ENCODE measurements at regions not wholly inside any gene's neighbourhood (a gene's known extent, or its start where the extent isn't known, plus 50 kb on each side); places are given as distances from the start of the nearest gene placed in this dataset.

DNA sequence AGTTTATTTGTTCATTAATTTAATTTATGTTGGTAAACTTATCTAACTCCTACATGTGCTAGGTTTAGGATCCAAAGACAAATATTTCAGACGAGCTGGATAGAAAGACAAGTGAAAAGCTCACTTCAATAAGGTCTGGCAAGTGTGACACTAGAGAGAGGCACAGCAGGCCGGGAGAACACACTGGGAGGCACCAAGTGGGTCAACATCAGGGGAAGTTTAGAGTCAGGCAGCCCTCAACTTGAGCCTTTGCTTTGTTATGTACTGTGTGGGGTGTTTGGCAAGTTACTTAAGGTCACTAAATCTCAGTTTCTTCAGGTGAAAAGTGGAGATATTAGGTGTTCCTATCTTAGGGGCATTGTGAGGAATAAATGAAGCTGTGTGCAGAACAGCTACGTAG is 214.4 kb downstream of the PCSK1 start:
- Histone ChIP-seq H3K9me3 (ENCODE audit: control insufficient read depth, low read length) (no peaks in the 10 kb centered on the region), H2AFZ (no peak overlapping the region), H3K4me2 (ENCODE audit: low read length) (no peak overlapping the region), H3K4me1 (no peaks in the 10 kb centered on the region), H3K79me2 (no peaks in the 10 kb centered on the region), H3K36me3 (ENCODE audit: control insufficient read depth, insufficient read depth, low read length) (no peaks in the 10 kb centered on the region), H3K4me3 (ENCODE audit: low read depth, low read length) (no peak overlapping the region), H3K27ac (no peak overlapping the region), H3K27me3 (ENCODE audit: control insufficient read depth, insufficient read depth, low read length) (no peaks in the 10 kb centered on the region), H3K9ac (no peak overlapping the region)
- TF ChIP-seq, protein P1, sequence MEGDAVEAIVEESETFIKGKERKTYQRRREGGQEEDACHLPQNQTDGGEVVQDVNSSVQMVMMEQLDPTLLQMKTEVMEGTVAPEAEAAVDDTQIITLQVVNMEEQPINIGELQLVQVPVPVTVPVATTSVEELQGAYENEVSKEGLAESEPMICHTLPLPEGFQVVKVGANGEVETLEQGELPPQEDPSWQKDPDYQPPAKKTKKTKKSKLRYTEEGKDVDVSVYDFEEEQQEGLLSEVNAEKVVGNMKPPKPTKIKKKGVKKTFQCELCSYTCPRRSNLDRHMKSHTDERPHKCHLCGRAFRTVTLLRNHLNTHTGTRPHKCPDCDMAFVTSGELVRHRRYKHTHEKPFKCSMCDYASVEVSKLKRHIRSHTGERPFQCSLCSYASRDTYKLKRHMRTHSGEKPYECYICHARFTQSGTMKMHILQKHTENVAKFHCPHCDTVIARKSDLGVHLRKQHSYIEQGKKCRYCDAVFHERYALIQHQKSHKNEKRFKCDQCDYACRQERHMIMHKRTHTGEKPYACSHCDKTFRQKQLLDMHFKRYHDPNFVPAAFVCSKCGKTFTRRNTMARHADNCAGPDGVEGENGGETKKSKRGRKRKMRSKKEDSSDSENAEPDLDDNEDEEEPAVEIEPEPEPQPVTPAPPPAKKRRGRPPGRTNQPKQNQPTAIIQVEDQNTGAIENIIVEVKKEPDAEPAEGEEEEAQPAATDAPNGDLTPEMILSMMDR (IDR thresholded peaks at IDR 0.05) = no peak

DNA sequence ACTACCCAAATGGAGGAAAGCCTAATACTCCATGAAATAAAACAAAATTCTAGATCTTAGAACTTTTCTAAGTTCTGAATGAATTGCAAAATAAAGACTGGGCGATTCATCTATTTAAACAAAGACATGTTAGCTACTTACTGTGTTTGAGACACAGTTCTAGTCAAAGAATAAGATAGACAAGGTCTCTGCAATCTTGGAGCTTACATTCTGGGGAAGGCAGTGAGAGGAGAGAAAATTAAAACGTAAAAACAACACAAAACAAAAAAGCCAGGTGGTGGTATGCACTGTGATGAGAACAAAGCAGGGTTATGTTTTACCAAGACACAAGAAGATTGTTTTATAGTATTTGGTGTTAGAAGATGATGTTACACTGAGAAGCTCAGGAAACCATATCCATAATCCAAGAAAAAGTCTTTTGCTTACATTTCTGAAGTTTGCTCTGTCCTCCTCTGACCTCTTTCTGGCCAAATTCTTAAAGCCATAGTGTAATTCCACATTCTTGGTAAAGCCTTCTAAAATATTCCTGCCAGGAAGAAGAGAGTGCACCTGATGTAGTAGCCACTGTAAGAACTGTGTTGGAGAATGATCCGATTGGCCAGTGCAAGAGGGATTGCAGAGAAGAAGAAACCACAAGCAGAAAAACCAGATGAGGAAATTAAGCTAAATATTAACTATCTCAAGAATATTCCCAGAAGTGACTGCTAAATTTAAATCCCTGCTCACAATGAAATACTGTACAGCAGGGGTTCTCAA is 218.4 kb downstream of the PCSK1 start:
- no peak overlapping the region for H3K27ac ChIP-seq
- TF ChIP-seq, protein P1 (IDR thresholded peaks at IDR 0.05) = no peak
- H3K27me3 ChIP-seq (ENCODE audit: control insufficient read depth, insufficient read depth, low read length) = no peaks in the 10 kb centered on the region
- H3K9ac ChIP-seq = no peak overlapping the region
- no peaks in the 10 kb centered on the region for H3K4me1 ChIP-seq
- H2AFZ ChIP-seq = no peak overlapping the region
- no peak overlapping the region for H3K4me3 ChIP-seq (ENCODE audit: low read depth, low read length)
- H3K9me3 ChIP-seq (ENCODE audit: control insufficient read depth, low read length) = no peaks in the 10 kb centered on the region
- H3K36me3 ChIP-seq (ENCODE audit: control insufficient read depth, insufficient read depth, low read length) = no peaks in the 10 kb centered on the region
- no peak overlapping the region for H3K4me2 ChIP-seq (ENCODE audit: low read length)
- H3K79me2 ChIP-seq = no peaks in the 10 kb centered on the region

DNA sequence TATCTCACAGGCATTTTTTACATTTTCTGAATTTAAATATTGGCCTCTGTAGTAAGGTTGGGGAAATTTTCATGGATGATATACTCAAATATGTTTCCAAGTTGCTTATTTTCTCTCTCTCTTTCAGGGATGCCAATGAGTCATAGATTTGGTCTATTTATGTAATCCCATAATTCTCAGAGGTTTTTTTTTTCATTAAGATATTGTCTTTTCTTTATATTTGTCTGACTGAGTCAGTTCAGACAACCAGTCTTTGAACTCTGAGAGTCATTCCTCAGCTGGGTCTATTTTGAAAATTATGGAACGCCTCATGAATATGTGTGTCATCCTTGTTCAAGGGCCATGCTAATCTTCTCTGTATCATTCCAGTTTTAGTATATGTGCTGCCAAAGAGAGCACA is 223.2 kb downstream of the PCSK1 start:
- Histone ChIP-seq H3K27me3 (ENCODE audit: control insufficient read depth, insufficient read depth, low read length) (no peaks in the 10 kb centered on the region), H3K4me2 (ENCODE audit: low read length) (no peak overlapping the region), H3K36me3 (ENCODE audit: control insufficient read depth, insufficient read depth, low read length) (no peaks in the 10 kb centered on the region), H3K79me2 (no peaks in the 10 kb centered on the region), H3K4me1 (no peaks in the 10 kb centered on the region), H3K9ac (no peak overlapping the region), H3K27ac (no peak overlapping the region), H2AFZ (no peak overlapping the region), H3K4me3 (ENCODE audit: low read depth, low read length) (no peak overlapping the region), H3K9me3 (ENCODE audit: control insufficient read depth, low read length) (no peaks in the 10 kb centered on the region)
- TF ChIP-seq, protein P1 (IDR thresholded peaks at IDR 0.05) = no peak

DNA sequence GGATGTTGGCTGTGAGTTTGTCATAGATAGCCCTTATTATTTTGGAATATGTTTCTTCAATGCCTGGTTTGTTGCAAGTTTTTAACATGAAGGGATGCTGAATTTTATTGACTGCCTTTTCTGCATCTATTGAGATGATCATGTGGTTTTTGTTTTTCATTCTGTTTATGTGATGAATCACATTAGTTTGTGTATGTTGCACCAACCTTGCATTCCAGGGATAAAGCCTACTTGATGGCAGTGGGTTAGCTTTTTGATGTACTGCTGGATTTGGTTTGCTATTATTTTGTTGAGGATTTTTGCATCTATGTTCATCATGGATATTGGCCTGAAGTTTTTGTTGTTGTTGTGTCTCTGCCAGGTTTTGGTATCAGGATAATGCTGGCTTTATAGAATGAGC is 225.6 kb downstream of the PCSK1 start:
- Histone ChIP-seq H3K4me1 (no peaks in the 10 kb centered on the region), H2AFZ (no peak overlapping the region), H3K27ac (no peak overlapping the region), H3K36me3 (ENCODE audit: control insufficient read depth, insufficient read depth, low read length) (no peaks in the 10 kb centered on the region), H3K4me3 (ENCODE audit: low read depth, low read length) (no peak overlapping the region), H3K4me2 (ENCODE audit: low read length) (no peak overlapping the region), H3K9ac (no peak overlapping the region), H3K27me3 (ENCODE audit: control insufficient read depth, insufficient read depth, low read length) (no peaks in the 10 kb centered on the region), H3K79me2 (no peaks in the 10 kb centered on the region), H3K9me3 (ENCODE audit: control insufficient read depth, low read length) (no peaks in the 10 kb centered on the region)
- TF ChIP-seq, protein P1 (IDR thresholded peaks at IDR 0.05) = no peak

DNA sequence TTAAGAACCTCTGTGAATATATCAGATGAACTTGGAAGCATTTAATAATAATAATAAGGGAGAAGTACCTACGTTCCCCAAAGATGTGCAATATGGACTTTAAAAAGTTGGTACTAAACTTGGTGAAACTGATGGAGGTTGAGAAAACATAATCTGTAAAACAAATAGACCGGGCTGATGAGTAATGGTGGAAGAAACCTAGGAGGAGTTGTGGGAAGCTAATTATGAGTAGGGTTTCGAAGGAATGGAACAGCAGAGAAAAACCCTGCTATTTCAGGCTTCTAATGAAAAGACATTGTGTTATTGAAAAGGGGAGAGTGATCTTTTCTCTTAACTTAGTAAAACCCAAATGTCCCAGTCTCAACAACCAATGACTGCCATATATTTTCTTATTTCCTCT is 229.3 kb downstream of the PCSK1 start:
- no peak overlapping the region for H3K27ac ChIP-seq
- no peaks in the 10 kb centered on the region for H3K27me3 ChIP-seq (ENCODE audit: control insufficient read depth, insufficient read depth, low read length)
- no peak overlapping the region for H3K9ac ChIP-seq
- TF ChIP-seq, protein P1 (IDR thresholded peaks at IDR 0.05) = no peak
- H3K36me3 ChIP-seq (ENCODE audit: control insufficient read depth, insufficient read depth, low read length) = no peaks in the 10 kb centered on the region
- H3K4me1 ChIP-seq = no peaks in the 10 kb centered on the region
- no peaks in the 10 kb centered on the region for H3K9me3 ChIP-seq (ENCODE audit: control insufficient read depth, low read length)
- H2AFZ ChIP-seq = no peak overlapping the region
- no peak overlapping the region for H3K4me3 ChIP-seq (ENCODE audit: low read depth, low read length)
- H3K4me2 ChIP-seq (ENCODE audit: low read length) = no peak overlapping the region
- no peaks in the 10 kb centered on the region for H3K79me2 ChIP-seq

Data from parathyroid adenoma (tissue), 2 donors.